ENCODE measurements at regions not wholly inside any gene's neighbourhood (a gene's known extent, or its start where the extent isn't known, plus 50 kb on each side); places are given as distances from the start of the nearest gene placed in this dataset.

- no peak overlapping the region for H3K27ac Mint-ChIP-seq (ENCODE audit: unreplicated experiment)
- H3K27me3 ChIP-seq (replicated peaks; ENCODE audit: control insufficient read depth, insufficient read depth, low read length): no peaks in the 10 kb centered on the region
- intact Hi-C loops (cut with micrococcal nuclease; ENCODE audit: unreplicated experiment): no loop called here
- POLR2A ChIA-PET: no interaction called here
- CTCF ChIA-PET: no interaction called here
- TF ChIP-seq CTCF (IDR thresholded peaks at IDR 0.05; ENCODE audit: insufficient read depth in 1 of 2, low read depth in 1 of 2, low read length in 1 of 2, severe bottlenecking in 1 of 2, unreplicated experiment in 1 of 2): no peak
- no peaks in the 10 kb centered on the region for H3K4me1 Mint-ChIP-seq (ENCODE audit: low read depth, unreplicated experiment)
- no peak overlapping the region for H3K4me3 Mint-ChIP-seq (ENCODE audit: unreplicated experiment)
- H3K36me3 ChIP-seq (ENCODE audit: control insufficient read depth, insufficient read depth, low read length): no peaks in the 10 kb centered on the region
- H3K4me1 ChIP-seq: no peaks in the 10 kb centered on the region
- H3K4me3 ChIP-seq (ENCODE audit: low read depth, low read length): no peak overlapping the region
- H3K27me3 Mint-ChIP-seq (ENCODE audit: insufficient read depth, unreplicated experiment): no peaks in the 10 kb centered on the region
- DNase-seq: no peak
- no peaks in the 10 kb centered on the region for H3K9me3 Mint-ChIP-seq (ENCODE audit: unreplicated experiment)
- BruUV-seq (replicated peaks): no TSS peak
- H3K36me3 Mint-ChIP-seq (ENCODE audit: insufficient read depth, unreplicated experiment): no peaks in the 10 kb centered on the region
- no peaks in the 10 kb centered on the region for H3K9me3 ChIP-seq
Observed at GRCh38 chr5:5043346-5043745, 96.8 kb upstream of the ADAMTS16 start.

- intact Hi-C loops (cut with micrococcal nuclease; ENCODE audit: unreplicated experiment): no loop called here
- BruUV-seq (replicated peaks): no TSS peak
- ChIA-PET POLR2A (no interaction called here), CTCF (no interaction called here)
- Mint-ChIP-seq H3K9me3 (ENCODE audit: unreplicated experiment) (no peaks in the 10 kb centered on the region), H3K4me3 (ENCODE audit: unreplicated experiment) (no peak overlapping the region), H3K4me1 (ENCODE audit: low read depth, unreplicated experiment) (no peaks in the 10 kb centered on the region), H3K27me3 (ENCODE audit: insufficient read depth, unreplicated experiment) (no peaks in the 10 kb centered on the region), H3K27ac (ENCODE audit: unreplicated experiment) (no peak overlapping the region), H3K36me3 (ENCODE audit: insufficient read depth, unreplicated experiment) (no peaks in the 10 kb centered on the region)
- Histone ChIP-seq H3K9me3 (no peaks in the 10 kb centered on the region), H3K27me3 (replicated peaks; ENCODE audit: control insufficient read depth, insufficient read depth, low read length) (no peaks in the 10 kb centered on the region), H3K4me3 (ENCODE audit: low read depth, low read length) (no peak overlapping the region), H3K4me1 (no peaks in the 10 kb centered on the region), H3K36me3 (ENCODE audit: control insufficient read depth, insufficient read depth, low read length) (no peaks in the 10 kb centered on the region)
- DNase-seq: no peak
- no peak for TF ChIP-seq CTCF (IDR thresholded peaks at IDR 0.05; ENCODE audit: insufficient read depth in 1 of 2, low read depth in 1 of 2, low read length in 1 of 2, severe bottlenecking in 1 of 2, unreplicated experiment in 1 of 2)
Observed at GRCh38 chr5:5044247-5044840, 95.8 kb upstream of the ADAMTS16 start.

- H3K4me1 Mint-ChIP-seq (ENCODE audit: low read depth, unreplicated experiment): no peaks in the 10 kb centered on the region
- ChIA-PET CTCF (no interaction called here), POLR2A (no interaction called here)
- H3K4me3 Mint-ChIP-seq (ENCODE audit: unreplicated experiment): no peak overlapping the region
- intact Hi-C loops (cut with micrococcal nuclease; ENCODE audit: unreplicated experiment): no loop called here
- no peaks in the 10 kb centered on the region for H3K9me3 ChIP-seq
- BruUV-seq (replicated peaks): no TSS peak
- no peaks in the 10 kb centered on the region for H3K9me3 Mint-ChIP-seq (ENCODE audit: unreplicated experiment)
- no peaks in the 10 kb centered on the region for H3K36me3 ChIP-seq (ENCODE audit: control insufficient read depth, insufficient read depth, low read length)
- no peaks in the 10 kb centered on the region for H3K27me3 Mint-ChIP-seq (ENCODE audit: insufficient read depth, unreplicated experiment)
- DNase-seq: no peak
- H3K27ac Mint-ChIP-seq (ENCODE audit: unreplicated experiment): no peak overlapping the region
- no peak for TF ChIP-seq CTCF (IDR thresholded peaks at IDR 0.05; ENCODE audit: insufficient read depth in 1 of 2, low read depth in 1 of 2, low read length in 1 of 2, severe bottlenecking in 1 of 2, unreplicated experiment in 1 of 2)
- no peaks in the 10 kb centered on the region for H3K27me3 ChIP-seq (replicated peaks; ENCODE audit: control insufficient read depth, insufficient read depth, low read length)
- no peak overlapping the region for H3K4me3 ChIP-seq (ENCODE audit: low read depth, low read length)
- no peaks in the 10 kb centered on the region for H3K36me3 Mint-ChIP-seq (ENCODE audit: insufficient read depth, unreplicated experiment)
- H3K4me1 ChIP-seq: 0 out of 2 replicates have a peak, but pooled peaks cover 7% of the 10 kb centered on the region
Observed at GRCh38 chr5:5046680-5047502, 93.2 kb upstream of the ADAMTS16 start.

Data from Caco-2 (cell line).